GM12878 (cell line): ENCODE measurements at regions not wholly inside any gene's neighbourhood (a gene's known extent, or its start where the extent isn't known, plus 50 kb on each side); places are given as distances from the start of the nearest gene placed in this dataset.

ENCODE experiments used
- ATAC-seq: fragments of 200-7000 bp; cut with Tn5 transposase; 3 replicates; pipeline ENCODE4 v1.9.1; 2020; ENCODE audit warnings: mild to moderate bottlenecking, moderate library complexity
- BruUV-seq: library from RNA; stranded (reverse); fragments of 400-500 nt; replicated peaks from 2 replicates; lab custom pipeline; 2021; lab: Mats Ljungman, UMichigan
- CTCF ChIA-PET: fragments of 300-600 bp; sonication (Branson Sonifier 250); formaldehyde crosslinking; extraction: SDS; loops from one replicate; lab custom pipeline; 2021; ENCODE audit warnings: inconsistent platforms; lab: Yijun Ruan, JAX
- POLR2A ChIA-PET: fragments of 350-600 bp; formaldehyde crosslinking; extraction: SDS; loops from one replicate; lab custom pipeline; 2021; ENCODE audit warnings: inconsistent platforms; lab: Charles Lee
- RAD21 ChIA-PET: fragments of 300-600 bp; sonication (Branson Sonifier 250); formaldehyde crosslinking; loops from one replicate; lab custom pipeline; 2023; ENCODE audit warnings: antibody characterized with exemption; ENCODE audit not compliant: unreplicated experiment; lab: Charles Lee
- SMC1A ChIA-PET: fragments of 300-600 bp; sonication (Branson Sonifier 250); formaldehyde crosslinking; loops from one replicate; lab custom pipeline; 2023; ENCODE audit not compliant: unreplicated experiment, uncharacterized antibody; lab: Charles Lee
- DNase-seq: peaks from one replicate; pipeline ENCODE4 v3.0.0-alpha.2; 2011; ENCODE audit warnings: low read depth, low spot score
- FAIRE-seq: peaks from 3 replicates; lab custom pipeline; 2011; peaks lifted over from hg19 to GRCh38; lab: Jason Lieb, UNC
- H2AFZ ChIP-seq: 2 replicates; pipeline ENCODE4 v1.6.0; 2011; ENCODE audit warnings: low read depth, low read length, control low read depth; ENCODE audit not compliant: control insufficient read depth
- H3K27ac ChIP-seq: 2 replicates; pipeline ENCODE4 v1.5.1; 2011; ENCODE audit warnings: control low read depth; ENCODE audit not compliant: control insufficient read depth, insufficient read depth
- H3K27me3 ChIP-seq, 2 experiments: replicated peaks in 1 of 2; 2 replicates each; pipeline versions ENCODE4 v1.6.0 to v1.6.1; 2011; ENCODE audit warnings: low read length in 1 of 2; ENCODE audit not compliant: control insufficient read depth in 2 of 2, insufficient read depth in 2 of 2
- H3K36me3 ChIP-seq, 2 experiments: 2 replicates each; pipeline ENCODE4 v1.5.1; 2011; ENCODE audit warnings: low read length in 1 of 2; ENCODE audit not compliant: control insufficient read depth in 2 of 2, insufficient read depth in 2 of 2
- H3K4me1 ChIP-seq: 2 replicates; pipeline ENCODE4 v1.6.1; 2011; ENCODE audit warnings: mild to moderate bottlenecking, low read length, moderate library complexity, mixed read lengths; ENCODE audit not compliant: control insufficient read depth, insufficient read depth
- H3K4me2 ChIP-seq: 2 replicates; pipeline ENCODE4 v1.6.0; 2011; ENCODE audit warnings: control low read depth; ENCODE audit not compliant: control insufficient read depth, insufficient read depth
- H3K4me3 ChIP-seq: fragments of 200-600 bp; sonication (generic); 2 replicates; pipeline ENCODE4 v1.5.1; 2016
- H3K79me2 ChIP-seq: 2 replicates; pipeline ENCODE4 v1.6.0; 2011; ENCODE audit warnings: low read length; ENCODE audit not compliant: control insufficient read depth, insufficient read depth
- H3K9ac ChIP-seq: 2 replicates; pipeline ENCODE4 v1.8.0; 2011; ENCODE audit warnings: low read length, control low read depth, mixed read lengths; ENCODE audit not compliant: control insufficient read depth, insufficient read depth
- H3K9me3 ChIP-seq: replicated peaks from 3 replicates; pipeline ENCODE4 v1.5.1; 2011; ENCODE audit warnings: mild to moderate bottlenecking, low read length; ENCODE audit not compliant: control insufficient read depth, insufficient read depth
- H4K20me1 ChIP-seq: 2 replicates; pipeline ENCODE4 v1.6.0; 2011; ENCODE audit not compliant: control insufficient read depth, insufficient read depth
- BRCA1 ChIP-seq: IDR thresholded peaks from 2 replicates; pipeline ENCODE4 v1.6.1; 2011; ENCODE audit warnings: low read depth, low read length, improper control_type of control experiment
- GABPA ChIP-seq: IDR thresholded peaks from 2 replicates; pipeline ENCODE4 v1.6.1; 2014; ENCODE audit warnings: antibody characterized with exemption, low read depth, mild to moderate bottlenecking, inconsistent platforms
- RAD21 ChIP-seq: IDR thresholded peaks from 2 replicates; pipeline ENCODE4 v1.6.1; 2011; ENCODE audit warnings: mild to moderate bottlenecking, low read depth, low read length, moderate library complexity; ENCODE audit not compliant: insufficient read depth
- ZNF217 ChIP-seq: fragments of 450-650 bp; IDR thresholded peaks from 2 replicates; pipeline ENCODE4 v1.6.1; 2017; ENCODE audit warnings: antibody characterized with exemption, mild to moderate bottlenecking
- ZNF24 ChIP-seq: fragments of 450-650 bp; IDR thresholded peaks from 2 replicates; pipeline ENCODE4 v1.6.1; 2017; ENCODE audit warnings: antibody characterized with exemption, mild to moderate bottlenecking
- WGBS: methylation state at CpG from one replicate; pipeline ENCODE4 v1.1.6; 2016; ENCODE audit warnings: low lambda C conversion rate; ENCODE audit not compliant: insufficient replicate concordance, insufficient coverage; ENCODE audit errors: missing lambda C conversion rate; 5-methylcytosine and 5-hydroxymethylcytosine counted together
- in situ Hi-C: fragments of 300-500 bp; cut with MboI; formaldehyde crosslinking; loops from 9 replicates; pipeline ENCODE4 v1.14.3; 2018; ENCODE audit warnings: mixed read lengths
- intact Hi-C: fragments of 100-400 bp; cut with micrococcal nuclease; formaldehyde crosslinking; loops from one replicate; pipeline ENCODE4 v1.14.2; 2022; ENCODE audit not compliant: unreplicated experiment

DNA sequence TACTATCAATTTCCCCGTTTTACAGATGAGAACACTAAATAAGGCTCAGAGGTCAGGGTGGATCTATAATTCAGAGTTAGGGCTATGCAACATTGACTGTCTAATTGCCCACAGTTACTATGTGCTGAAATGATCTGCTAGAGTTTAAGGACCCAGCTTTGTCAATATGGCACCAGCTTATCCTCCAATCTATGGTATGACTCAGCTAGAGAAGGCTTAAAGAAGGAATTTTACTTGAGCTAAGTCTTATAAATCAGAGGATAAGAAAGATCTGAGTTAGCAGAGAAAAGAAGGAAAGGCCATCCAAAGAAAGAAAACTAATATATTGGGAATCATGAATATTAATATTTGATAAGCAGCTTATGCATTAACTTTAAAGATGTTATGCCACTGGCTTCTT is 78.1 kb downstream of the ASB9 start:
- Histone ChIP-seq H2AFZ (no peak overlapping the region), H3K4me3 (no peak overlapping the region), H3K4me2 (no peak overlapping the region), H3K4me1 (no peaks in the 10 kb centered on the region), H3K27me3 (no peaks in the 10 kb centered on the region), H3K9me3 (no peaks in the 10 kb centered on the region), H3K9ac (no peak overlapping the region), H3K36me3 (no peaks in the 10 kb centered on the region), H4K20me1 (no peaks in the 10 kb centered on the region), H3K27ac (no peak overlapping the region), H3K79me2 (no peaks in the 10 kb centered on the region)
- no peak for TF ChIP-seq RAD21
- no peak for TF ChIP-seq BRCA1
- no peak for TF ChIP-seq ZNF24
- ChIA-PET CTCF (interaction anchor here (1.1 to 1.8 kb wide), 3 partner anchors 11 to 48 kb away, joined by 3 to 6 read pairs (median 4); no protein-coding TSS in a partner anchor), SMC1A (interaction anchor here (0.7 to 2.7 kb wide), 8 partner anchors 11 to 49 kb away, joined by 3 to 15 read pairs (median 7); no protein-coding TSS in a partner anchor), POLR2A (interaction anchor here (0.5 to 1.4 kb wide), 2 partner anchors 10 to 92 kb away, joined by 4 to 8 read pairs; no protein-coding TSS in a partner anchor), RAD21 (interaction anchor here (1.0 to 1.5 kb wide), 4 partner anchors 12 to 51 kb away, joined by 3 to 5 read pairs (median 4); no protein-coding TSS in a partner anchor)
- no TSS peak for BruUV-seq
- ATAC-seq (peak; percentile 43; the same call in 2 of the 3 replicates), DNase-seq (no peak), FAIRE-seq (no peak)
- 0% methylated on average over 1 of the region's 1 CpG for WGBS
- in situ Hi-C loops (no loop called here), intact Hi-C loops (no loop called here)

DNA sequence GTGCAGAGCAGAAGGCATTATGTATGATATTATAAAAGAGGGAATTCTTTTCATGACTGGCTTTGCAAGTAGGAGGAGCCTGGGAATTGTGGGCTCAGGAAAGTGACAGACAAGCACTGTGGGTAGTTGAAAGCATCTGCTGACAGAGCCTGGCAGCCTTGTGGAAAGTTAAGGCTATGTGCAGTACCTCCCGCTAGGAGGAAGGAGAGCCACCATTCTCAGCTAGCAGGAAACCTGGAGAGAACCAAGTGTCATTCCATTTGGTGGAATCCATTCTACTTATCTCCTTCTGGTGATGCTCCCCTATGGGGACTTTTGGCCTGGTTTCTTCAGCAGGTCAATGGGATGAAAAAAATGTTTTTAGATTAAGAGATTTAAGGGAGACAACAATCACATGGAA is 81.8 kb downstream of the ASB9 start:
- H4K20me1 ChIP-seq: no peaks in the 10 kb centered on the region
- no peaks in the 10 kb centered on the region for H3K4me1 ChIP-seq
- no TSS peak for BruUV-seq
- DNase-seq: no peak
- H3K79me2 ChIP-seq: no peaks in the 10 kb centered on the region
- no peak for TF ChIP-seq GABPA
- TF ChIP-seq ZNF217: no peak
- FAIRE-seq: no peak
- SMC1A ChIA-PET: interaction anchor here (0.7 kb wide), 1 partner anchor 10 kb away, joined by 3 read pairs; no protein-coding TSS in a partner anchor
- no peak overlapping the region for H2AFZ ChIP-seq
- H3K27me3 ChIP-seq: no peaks in the 10 kb centered on the region
- no peaks in the 10 kb centered on the region for H3K9me3 ChIP-seq
- no peak overlapping the region for H3K27ac ChIP-seq
- no peak overlapping the region for H3K4me3 ChIP-seq
- intact Hi-C loops (no loop called here), in situ Hi-C loops (no loop called here)
- 36% methylated on average over 1 of the region's 1 CpG for WGBS
- CTCF ChIA-PET: no interaction called here
- no peak overlapping the region for H3K9ac ChIP-seq
- H3K36me3 ChIP-seq: no peaks in the 10 kb centered on the region
- no peak overlapping the region for H3K4me2 ChIP-seq
- POLR2A ChIA-PET: interaction anchor here (0.5 kb wide), 1 partner anchor 546 kb away, joined by 4 read pairs; no protein-coding TSS in a partner anchor
- ATAC-seq: no peak
- RAD21 ChIA-PET: no interaction called here
